Kidney epithelial cell (primary cell): ENCODE measurements at regions not wholly inside any gene's neighbourhood (a gene's known extent, or its start where the extent isn't known, plus 50 kb on each side); places are given as distances from the start of the nearest gene placed in this dataset.

Experiments used
- DNase-seq: peaks from one replicate; pipeline ENCODE4 v3.0.0-alpha.2; 2010; ENCODE audit warnings: low read depth
- H3K27me3 ChIP-seq: 2 replicates; pipeline ENCODE4 v1.6.0; 2011; ENCODE audit warnings: low read length; ENCODE audit not compliant: control insufficient read depth, insufficient read depth
- H3K36me3 ChIP-seq: 2 replicates; pipeline ENCODE4 v1.5.1; 2011; ENCODE audit warnings: low read length; ENCODE audit not compliant: control insufficient read depth, insufficient read depth
- H3K4me3 ChIP-seq: 2 replicates; pipeline ENCODE4 v1.5.1; 2011; ENCODE audit warnings: low read depth, mild to moderate bottlenecking, control low read depth, low read length
- CTCF ChIP-seq: IDR thresholded peaks from 2 replicates; pipeline ENCODE4 v1.5.1; 2011; ENCODE audit warnings: mild to moderate bottlenecking, moderate library complexity, low read length, control low read depth, inconsistent platforms; ENCODE audit not compliant: insufficient read depth, poor library complexity, severe bottlenecking

- no peak for DNase-seq
- no peak for TF ChIP-seq CTCF
- Histone ChIP-seq H3K27me3 (no peaks in the 10 kb centered on the region), H3K4me3 (no peak overlapping the region), H3K36me3 (no peaks in the 10 kb centered on the region)
Observed at GRCh38 chr1:116256875-116257274, 116.2 kb upstream of the ATP1A1 start.

DNA sequence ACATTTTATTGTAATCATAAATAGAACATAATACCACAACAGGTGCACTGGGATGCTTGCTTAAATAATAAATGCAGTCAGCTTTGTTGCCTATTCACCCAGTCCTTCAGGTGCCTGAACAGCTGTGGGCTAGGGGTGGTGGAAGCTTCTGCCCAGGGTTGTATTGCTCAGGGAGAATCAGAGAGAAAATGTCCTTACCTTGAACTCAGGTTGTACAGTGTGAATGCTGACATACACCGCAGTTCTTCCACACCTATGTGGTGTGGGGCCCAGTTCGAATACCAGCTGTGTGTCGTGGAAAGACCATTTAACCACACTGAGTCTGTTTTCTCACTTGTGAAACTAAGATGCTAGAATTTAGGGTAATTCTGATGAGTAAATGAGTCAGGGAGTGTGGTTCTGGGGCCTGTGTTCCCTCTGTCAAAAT, 115.7 kb upstream of the ATP1A1 start:
- TF ChIP-seq CTCF = no peak
- H3K4me3 ChIP-seq = no peak overlapping the region
- DNase-seq = no peak
- no peaks in the 10 kb centered on the region for H3K36me3 ChIP-seq
- H3K27me3 ChIP-seq = no peaks in the 10 kb centered on the region

GRCh38 chr1:116257836-116258235, 115.2 kb upstream of the ATP1A1 start:
- Histone ChIP-seq H3K27me3 (no peaks in the 10 kb centered on the region), H3K4me3 (no peak overlapping the region), H3K36me3 (no peaks in the 10 kb centered on the region)

DNA sequence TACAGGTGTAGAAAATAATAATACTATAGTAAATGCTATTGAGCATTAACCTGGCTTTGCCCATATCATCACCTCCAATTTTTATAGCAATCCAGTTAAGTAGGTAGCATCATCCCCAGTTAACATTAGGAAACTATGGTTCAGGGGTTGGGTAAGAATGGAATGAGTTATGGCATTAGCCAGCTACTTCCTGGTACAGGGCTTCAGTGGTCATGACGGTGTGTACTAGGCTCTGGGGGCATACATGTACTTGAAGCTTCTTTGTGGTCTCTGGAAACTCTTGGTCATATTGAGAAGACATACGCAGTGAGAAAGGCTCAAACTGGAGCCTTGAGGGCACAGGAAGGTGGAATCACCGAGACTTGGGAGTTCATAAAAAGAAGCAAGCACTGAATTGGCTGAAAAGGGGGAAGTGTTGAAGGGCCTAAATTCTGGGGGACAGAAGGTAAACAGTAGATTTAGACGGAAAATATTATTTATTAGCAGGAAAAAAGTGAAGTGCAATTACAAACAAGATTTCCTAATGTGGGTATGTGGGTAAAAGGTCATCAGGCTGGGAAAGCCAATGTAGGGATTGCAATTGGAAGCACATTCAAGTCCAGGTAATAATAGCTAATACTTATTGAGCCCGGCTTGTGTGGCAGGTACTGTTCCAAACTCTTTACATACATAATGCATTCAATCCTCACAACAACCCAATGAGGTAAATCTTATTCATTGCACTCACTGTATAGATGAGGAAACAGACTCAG, 114.2 kb upstream of the ATP1A1 start:
- no peak for TF ChIP-seq CTCF
- no peak overlapping the region for H3K4me3 ChIP-seq
- H3K27me3 ChIP-seq = no peaks in the 10 kb centered on the region
- no peak for DNase-seq
- no peaks in the 10 kb centered on the region for H3K36me3 ChIP-seq

More at GRCh38 chr1:116257836-116258235, 115.2 kb upstream of the ATP1A1 start:
- DNase-seq = no peak
- TF ChIP-seq CTCF = no peak

GRCh38 chr1:116259663-116260062, 113.4 kb upstream of the ATP1A1 start:
- DNase-seq = no peak
- no peak overlapping the region for H3K4me3 ChIP-seq
- H3K27me3 ChIP-seq = no peaks in the 10 kb centered on the region
- H3K36me3 ChIP-seq = no peaks in the 10 kb centered on the region
- TF ChIP-seq CTCF = no peak

DNA sequence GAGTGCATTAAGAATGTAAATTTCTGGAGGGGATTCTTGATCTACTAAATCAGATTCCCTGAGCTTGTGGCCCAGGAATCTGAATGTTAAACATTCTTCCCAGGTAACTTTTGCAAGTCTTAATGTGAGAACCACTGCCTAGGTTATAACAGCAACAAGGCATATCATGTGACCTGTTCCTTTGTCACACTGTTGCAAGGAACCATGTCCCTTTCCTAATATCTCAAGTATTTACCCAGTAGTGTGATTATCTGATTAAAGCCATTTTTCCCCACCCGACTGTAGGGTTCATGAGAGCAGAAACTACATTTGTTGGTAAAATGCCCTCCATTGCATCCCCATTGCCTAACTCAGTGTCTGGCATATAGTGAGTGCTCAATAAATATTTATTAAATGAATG, 112.9 kb upstream of the ATP1A1 start:
- DNase-seq = no peak
- no peaks in the 10 kb centered on the region for H3K36me3 ChIP-seq
- H3K4me3 ChIP-seq = no peak overlapping the region
- no peaks in the 10 kb centered on the region for H3K27me3 ChIP-seq
- no peak for TF ChIP-seq CTCF
